ENCODE measurements at regions not wholly inside any gene's neighbourhood (a gene's known extent, or its start where the extent isn't known, plus 50 kb on each side); places are given as distances from the start of the nearest gene placed in this dataset.

DNA sequence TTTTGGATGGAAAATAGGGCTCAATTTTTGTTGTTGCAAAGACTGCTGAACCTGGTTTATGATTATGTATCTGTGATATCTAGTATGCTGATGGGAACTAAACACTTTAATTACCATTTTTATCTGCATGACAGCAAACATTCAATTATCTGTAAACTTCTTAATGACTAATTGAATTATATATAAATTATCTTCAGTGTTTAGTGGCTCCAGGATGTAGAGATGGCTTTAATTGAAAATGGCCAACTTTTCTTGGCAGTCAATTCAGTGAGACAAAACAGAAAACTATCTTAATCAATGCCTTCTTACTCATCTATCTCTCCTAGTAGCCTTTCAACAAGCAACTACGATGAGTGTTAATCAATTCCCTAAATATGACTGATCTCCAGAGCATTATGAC lies 591.3 kb downstream of the HACE1 start:
- TF ChIP-seq, protein P1, sequence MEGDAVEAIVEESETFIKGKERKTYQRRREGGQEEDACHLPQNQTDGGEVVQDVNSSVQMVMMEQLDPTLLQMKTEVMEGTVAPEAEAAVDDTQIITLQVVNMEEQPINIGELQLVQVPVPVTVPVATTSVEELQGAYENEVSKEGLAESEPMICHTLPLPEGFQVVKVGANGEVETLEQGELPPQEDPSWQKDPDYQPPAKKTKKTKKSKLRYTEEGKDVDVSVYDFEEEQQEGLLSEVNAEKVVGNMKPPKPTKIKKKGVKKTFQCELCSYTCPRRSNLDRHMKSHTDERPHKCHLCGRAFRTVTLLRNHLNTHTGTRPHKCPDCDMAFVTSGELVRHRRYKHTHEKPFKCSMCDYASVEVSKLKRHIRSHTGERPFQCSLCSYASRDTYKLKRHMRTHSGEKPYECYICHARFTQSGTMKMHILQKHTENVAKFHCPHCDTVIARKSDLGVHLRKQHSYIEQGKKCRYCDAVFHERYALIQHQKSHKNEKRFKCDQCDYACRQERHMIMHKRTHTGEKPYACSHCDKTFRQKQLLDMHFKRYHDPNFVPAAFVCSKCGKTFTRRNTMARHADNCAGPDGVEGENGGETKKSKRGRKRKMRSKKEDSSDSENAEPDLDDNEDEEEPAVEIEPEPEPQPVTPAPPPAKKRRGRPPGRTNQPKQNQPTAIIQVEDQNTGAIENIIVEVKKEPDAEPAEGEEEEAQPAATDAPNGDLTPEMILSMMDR (IDR thresholded peaks at IDR 0.05): no peak
- no peak for TF ChIP-seq ZFX (IDR thresholded peaks at IDR 0.05; ENCODE audit: borderline replicate concordance)

Measured in 22Rv1 (cell line).